Osteocyte (in vitro differentiated cells): ENCODE measurements at regions not wholly inside any gene's neighbourhood (a gene's known extent, or its start where the extent isn't known, plus 50 kb on each side); places are given as distances from the start of the nearest gene placed in this dataset.

Source experiments
- DNase-seq: peaks from one replicate; pipeline ENCODE4 v3.0.0; 2021; ENCODE audit warnings: mixed read lengths; ENCODE audit not compliant: unreplicated experiment; ENCODE audit errors: extremely low spot score
- H3K27ac Mint-ChIP-seq: one replicate; pipeline ENCODE4 v1.8.0; 2021; ENCODE audit warnings: mild to moderate bottlenecking, mixed read lengths; ENCODE audit not compliant: unreplicated experiment
- H3K27me3 Mint-ChIP-seq: one replicate; pipeline ENCODE4 v1.8.0; 2021; ENCODE audit warnings: mixed read lengths; ENCODE audit not compliant: unreplicated experiment
- H3K36me3 Mint-ChIP-seq: one replicate; pipeline ENCODE4 v1.8.0; 2021; ENCODE audit warnings: mixed read lengths; ENCODE audit not compliant: unreplicated experiment
- H3K4me1 Mint-ChIP-seq: one replicate; pipeline ENCODE4 v1.8.0; 2021; ENCODE audit warnings: mixed read lengths; ENCODE audit not compliant: unreplicated experiment
- H3K4me3 Mint-ChIP-seq: one replicate; pipeline ENCODE4 v1.8.0; 2021; ENCODE audit warnings: mild to moderate bottlenecking, moderate library complexity, mixed read lengths; ENCODE audit not compliant: unreplicated experiment
- H3K9me3 Mint-ChIP-seq: one replicate; pipeline ENCODE4 v1.8.0; 2021; ENCODE audit warnings: mixed read lengths; ENCODE audit not compliant: unreplicated experiment
- TF ChIP-seq, protein P1 (sequence below): fragments of 200-600 bp; sonication (generic); IDR thresholded peaks from 2 replicates; pipeline ENCODE4 v1.5.0; 2021; ENCODE audit warnings: antibody characterized with exemption, mild to moderate bottlenecking, moderate library complexity

DNA sequence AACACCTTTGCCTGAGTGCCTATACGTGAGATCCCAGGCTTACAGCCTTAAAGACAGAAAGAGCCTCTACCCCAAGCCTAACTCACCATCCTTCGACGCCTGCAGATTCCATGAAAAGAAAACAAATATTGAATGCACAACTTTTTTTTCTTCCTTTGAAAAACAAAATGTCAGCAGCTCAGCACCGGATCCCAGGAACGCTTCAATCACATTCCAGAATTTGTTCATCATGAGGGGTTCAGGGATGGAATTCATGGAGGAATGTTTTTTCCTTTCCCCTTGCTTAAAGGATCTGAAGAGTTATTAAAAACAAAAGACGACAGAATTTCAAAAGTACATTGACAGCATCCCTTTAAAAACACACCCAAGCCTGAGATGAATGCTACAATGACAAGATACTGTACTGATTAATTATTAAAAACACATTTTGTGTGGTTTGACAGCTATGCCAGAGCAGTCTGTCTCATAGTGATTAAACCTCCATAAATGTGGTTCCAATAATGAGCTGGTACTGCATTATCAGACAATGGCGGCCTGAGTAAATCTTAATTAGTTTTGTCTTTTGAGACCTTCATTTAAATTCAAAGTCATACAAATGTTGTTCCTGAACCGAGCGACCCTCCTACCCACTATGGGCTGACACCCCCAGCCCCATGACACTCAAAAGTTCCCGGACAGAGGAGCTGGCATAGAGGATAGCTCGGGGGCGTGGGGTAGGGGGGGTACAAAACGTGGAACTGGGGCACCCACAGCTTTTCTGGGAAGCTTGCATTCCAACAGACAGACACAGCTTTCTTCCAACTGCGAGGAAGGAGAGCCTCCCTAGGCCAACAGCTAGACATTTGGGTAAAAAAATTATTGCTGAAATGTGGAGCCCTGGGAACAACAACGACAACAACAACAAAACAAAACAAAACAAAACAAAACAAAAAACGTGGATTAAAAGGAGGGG is 227.5 kb downstream of the TTC32 start:
- Mint-ChIP-seq H3K4me3 (no peak overlapping the region), H3K27me3 (no peaks in the 10 kb centered on the region), H3K27ac (peak overlapping the region; percentile 71), H3K4me1 (peaks cover 47% of the 10 kb centered on the region), H3K9me3 (no peaks in the 10 kb centered on the region), H3K36me3 (no peaks in the 10 kb centered on the region)
- TF ChIP-seq, protein P1, sequence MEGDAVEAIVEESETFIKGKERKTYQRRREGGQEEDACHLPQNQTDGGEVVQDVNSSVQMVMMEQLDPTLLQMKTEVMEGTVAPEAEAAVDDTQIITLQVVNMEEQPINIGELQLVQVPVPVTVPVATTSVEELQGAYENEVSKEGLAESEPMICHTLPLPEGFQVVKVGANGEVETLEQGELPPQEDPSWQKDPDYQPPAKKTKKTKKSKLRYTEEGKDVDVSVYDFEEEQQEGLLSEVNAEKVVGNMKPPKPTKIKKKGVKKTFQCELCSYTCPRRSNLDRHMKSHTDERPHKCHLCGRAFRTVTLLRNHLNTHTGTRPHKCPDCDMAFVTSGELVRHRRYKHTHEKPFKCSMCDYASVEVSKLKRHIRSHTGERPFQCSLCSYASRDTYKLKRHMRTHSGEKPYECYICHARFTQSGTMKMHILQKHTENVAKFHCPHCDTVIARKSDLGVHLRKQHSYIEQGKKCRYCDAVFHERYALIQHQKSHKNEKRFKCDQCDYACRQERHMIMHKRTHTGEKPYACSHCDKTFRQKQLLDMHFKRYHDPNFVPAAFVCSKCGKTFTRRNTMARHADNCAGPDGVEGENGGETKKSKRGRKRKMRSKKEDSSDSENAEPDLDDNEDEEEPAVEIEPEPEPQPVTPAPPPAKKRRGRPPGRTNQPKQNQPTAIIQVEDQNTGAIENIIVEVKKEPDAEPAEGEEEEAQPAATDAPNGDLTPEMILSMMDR: no peak
- no peak for DNase-seq

GRCh38 chr2:19673213-19673791 is 228.5 kb downstream of the TTC32 start:
- TF ChIP-seq, protein P1: no peak
- no peaks in the 10 kb centered on the region for H3K36me3 Mint-ChIP-seq
- H3K27me3 Mint-ChIP-seq: no peaks in the 10 kb centered on the region
- peaks cover 46% of the 10 kb centered on the region for H3K4me1 Mint-ChIP-seq
- peak overlapping the region; percentile 25 for H3K27ac Mint-ChIP-seq
- H3K4me3 Mint-ChIP-seq: no peak overlapping the region
- no peak for DNase-seq
- no peaks in the 10 kb centered on the region for H3K9me3 Mint-ChIP-seq

GRCh38 chr2:19671916-19672315 is 229.9 kb downstream of the TTC32 start:
- no peaks in the 10 kb centered on the region for H3K9me3 Mint-ChIP-seq

GRCh38 chr2:19671311-19671710 is 230.5 kb downstream of the TTC32 start:
- peaks cover 31% of the 10 kb centered on the region for H3K4me1 Mint-ChIP-seq
- TF ChIP-seq, protein P1: no peak
- no peaks in the 10 kb centered on the region for H3K36me3 Mint-ChIP-seq
- no peaks in the 10 kb centered on the region for H3K27me3 Mint-ChIP-seq
- H3K4me3 Mint-ChIP-seq: no peak overlapping the region
- H3K27ac Mint-ChIP-seq: no peak overlapping the region
- no peak for DNase-seq
- no peaks in the 10 kb centered on the region for H3K9me3 Mint-ChIP-seq

More at GRCh38 chr2:19671916-19672315, 229.9 kb downstream of the TTC32 start:
- no peak overlapping the region for H3K4me3 Mint-ChIP-seq
- no peaks in the 10 kb centered on the region for H3K27me3 Mint-ChIP-seq
- DNase-seq: no peak
- H3K27ac Mint-ChIP-seq: no peak overlapping the region
- H3K4me1 Mint-ChIP-seq: peaks cover 35% of the 10 kb centered on the region
- no peaks in the 10 kb centered on the region for H3K36me3 Mint-ChIP-seq
- TF ChIP-seq, protein P1: no peak

GRCh38 chr2:19670303-19670702 is 231.5 kb downstream of the TTC32 start:
- TF ChIP-seq, protein P1: no peak
- no peaks in the 10 kb centered on the region for H3K36me3 Mint-ChIP-seq
- H3K4me1 Mint-ChIP-seq: peaks cover 25% of the 10 kb centered on the region
- no peak overlapping the region for H3K4me3 Mint-ChIP-seq
- H3K27me3 Mint-ChIP-seq: no peaks in the 10 kb centered on the region
- DNase-seq: no peak
- H3K27ac Mint-ChIP-seq: no peak overlapping the region
- no peaks in the 10 kb centered on the region for H3K9me3 Mint-ChIP-seq
